Psoas muscle (tissue), 7 donors: ENCODE measurements at regions not wholly inside any gene's neighbourhood (a gene's known extent, or its start where the extent isn't known, plus 50 kb on each side); places are given as distances from the start of the nearest gene placed in this dataset.

Experiments
- ATAC-seq, 4 donors: fragments of 200-7000 bp; cut with Tn5 transposase; one replicate each; pipeline ENCODE4 v1.9.1; 2020; ENCODE audit warnings: moderate library complexity in 3 of 4, mild to moderate bottlenecking in 2 of 4
- DNase-seq, 2 donors: peaks; one replicate each; pipeline ENCODE4 v3.0.0-alpha.2; 2020
- H3K27ac ChIP-seq: fragments of 200-600 bp; one replicate; pipeline ENCODE4 v1.8.0; 2022
- H3K27me3 ChIP-seq, 3 donors: fragments of 200-600 bp in 1 of 3; one replicate each; pipeline versions ENCODE4 v1.6.1 to v1.8.0; 2013 to 2022; ENCODE audit warnings: low read length in 2 of 3, mild to moderate bottlenecking in 2 of 3, moderate library complexity in 1 of 3; ENCODE audit not compliant: insufficient read depth in 3 of 3
- H3K36me3 ChIP-seq, 2 donors: fragments of 200-600 bp in 1 of 2; one replicate each; pipeline versions ENCODE4 v1.6.1 to v1.8.0; 2013 to 2022; ENCODE audit warnings: low read depth in 1 of 2, mild to moderate bottlenecking in 1 of 2, moderate library complexity in 1 of 2; ENCODE audit not compliant: insufficient read depth in 1 of 2
- H3K4me1 ChIP-seq: fragments of 200-600 bp; one replicate; pipeline ENCODE4 v1.8.0; 2022
- H3K4me3 ChIP-seq: fragments of 200-600 bp; one replicate; pipeline ENCODE4 v1.8.0; 2022; ENCODE audit warnings: mild to moderate bottlenecking
- H3K9me3 ChIP-seq: fragments of 200-600 bp; one replicate; pipeline ENCODE4 v1.8.0; 2022
- WGBS, 3 donors: extraction: QIAGEN DNeasy Blood & Tissue Kit; methylation state at CpG; one replicate each; pipeline versions ENCODE4 v1.1.6 to v1.1.7; 2013; 5-methylcytosine and 5-hydroxymethylcytosine counted together
- intact Hi-C, 2 donors: fragments of 100-400 bp; cut with DNase I; formaldehyde crosslinking; loops; one replicate each; pipeline versions ENCODE4 v1.11.0 to v1.14.2; 2022
- TF ChIP-seq, protein P1 (sequence below): fragments of 200-600 bp; IDR thresholded peaks from one replicate; pipeline ENCODE4 v1.8.0; 2022; ENCODE audit warnings: antibody characterized with exemption
- donor health status: healthy with polysubstance abuse.
- donor health status: DM: no; HTN: no; CAD: no; lungs with moderate emphysema.
- donor health status: Bipolar disorder and iron deficiency.
- donor health status: healthy.
- donor health status: DM: yes; HTN: yes; CAD: no.
- donor health status: DM: no; HTN: no; CAD: no.
- donor health status: DM: yes; HTN: yes; CAD: no.

DNA sequence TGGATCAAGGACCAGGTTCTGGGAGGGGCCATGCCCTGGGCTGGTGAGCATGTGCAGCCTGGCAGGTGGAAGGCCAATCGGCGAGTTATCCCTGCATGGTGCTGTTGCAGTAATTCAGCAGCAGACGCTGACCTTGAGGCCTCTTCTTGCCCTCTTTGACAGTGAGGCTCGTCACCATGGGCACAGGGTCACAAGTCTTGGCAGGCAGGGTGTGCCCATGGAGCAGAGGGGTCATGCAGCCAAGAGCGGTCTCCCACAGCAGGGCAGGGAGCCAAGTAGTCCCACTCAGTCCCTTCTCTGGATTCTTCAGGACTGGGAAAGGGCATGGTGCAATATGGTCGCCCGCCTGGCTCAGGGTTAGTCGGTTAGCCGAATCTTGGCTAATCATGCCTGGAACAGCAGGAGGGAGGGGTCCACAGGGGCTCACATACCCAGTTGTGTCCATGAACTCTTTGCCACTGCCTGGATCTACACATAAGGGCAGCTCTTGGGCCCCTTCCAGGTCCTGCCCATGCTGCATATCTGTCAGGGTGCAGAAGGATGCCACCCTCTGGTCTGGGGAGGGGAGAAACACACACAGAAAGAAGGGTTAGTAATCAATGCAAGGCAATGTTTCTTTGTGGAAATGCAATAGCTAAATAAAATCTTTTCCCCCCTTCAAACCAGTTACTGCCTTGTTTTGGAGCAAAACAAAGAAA, 226.8 kb downstream of the SIPA1L2 start:
- WGBS, 3 donors = 96 to 97% (median 97%) methylated on average over 9 of the region's 9 CpGs
- TF ChIP-seq, protein P1, sequence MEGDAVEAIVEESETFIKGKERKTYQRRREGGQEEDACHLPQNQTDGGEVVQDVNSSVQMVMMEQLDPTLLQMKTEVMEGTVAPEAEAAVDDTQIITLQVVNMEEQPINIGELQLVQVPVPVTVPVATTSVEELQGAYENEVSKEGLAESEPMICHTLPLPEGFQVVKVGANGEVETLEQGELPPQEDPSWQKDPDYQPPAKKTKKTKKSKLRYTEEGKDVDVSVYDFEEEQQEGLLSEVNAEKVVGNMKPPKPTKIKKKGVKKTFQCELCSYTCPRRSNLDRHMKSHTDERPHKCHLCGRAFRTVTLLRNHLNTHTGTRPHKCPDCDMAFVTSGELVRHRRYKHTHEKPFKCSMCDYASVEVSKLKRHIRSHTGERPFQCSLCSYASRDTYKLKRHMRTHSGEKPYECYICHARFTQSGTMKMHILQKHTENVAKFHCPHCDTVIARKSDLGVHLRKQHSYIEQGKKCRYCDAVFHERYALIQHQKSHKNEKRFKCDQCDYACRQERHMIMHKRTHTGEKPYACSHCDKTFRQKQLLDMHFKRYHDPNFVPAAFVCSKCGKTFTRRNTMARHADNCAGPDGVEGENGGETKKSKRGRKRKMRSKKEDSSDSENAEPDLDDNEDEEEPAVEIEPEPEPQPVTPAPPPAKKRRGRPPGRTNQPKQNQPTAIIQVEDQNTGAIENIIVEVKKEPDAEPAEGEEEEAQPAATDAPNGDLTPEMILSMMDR = no peak
- ATAC-seq (no peak), DNase-seq (no peak)
- Histone ChIP-seq H3K4me1 (no peaks in the 10 kb centered on the region), H3K27me3 (no peaks in the 10 kb centered on the region), H3K27ac (no peak overlapping the region), H3K36me3 (peaks cover 0 to 38% of the 10 kb centered on the region in 2 donors), H3K9me3 (no peaks in the 10 kb centered on the region), H3K4me3 (no peak overlapping the region)
- intact Hi-C loops = no loop called here

DNA sequence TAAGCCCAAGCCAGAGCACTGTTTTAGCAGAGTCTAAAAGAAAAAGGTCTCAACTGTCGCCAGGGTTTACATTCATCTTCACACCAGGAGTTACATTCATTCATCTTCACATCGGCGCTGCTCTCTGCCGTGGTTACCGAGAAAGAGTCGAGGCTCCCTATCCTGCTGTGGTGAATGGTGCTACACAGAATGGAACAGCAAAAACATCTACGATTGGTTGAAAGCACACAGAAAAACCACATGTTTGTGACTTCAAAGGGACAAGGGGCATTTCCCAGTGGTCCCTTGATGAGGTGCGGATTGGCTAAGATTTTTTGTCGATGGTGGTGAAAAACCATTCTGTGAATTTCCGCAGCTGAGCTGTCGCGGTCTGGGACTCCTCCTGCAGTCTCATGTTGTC, 231.1 kb downstream of the SIPA1L2 start:
- WGBS, 3 donors = 95 to 98% (median 97%) methylated on average over 12 of the region's 12 CpGs
- peaks cover 0 to 46% of the 10 kb centered on the region in 2 donors for H3K36me3 ChIP-seq

DNA sequence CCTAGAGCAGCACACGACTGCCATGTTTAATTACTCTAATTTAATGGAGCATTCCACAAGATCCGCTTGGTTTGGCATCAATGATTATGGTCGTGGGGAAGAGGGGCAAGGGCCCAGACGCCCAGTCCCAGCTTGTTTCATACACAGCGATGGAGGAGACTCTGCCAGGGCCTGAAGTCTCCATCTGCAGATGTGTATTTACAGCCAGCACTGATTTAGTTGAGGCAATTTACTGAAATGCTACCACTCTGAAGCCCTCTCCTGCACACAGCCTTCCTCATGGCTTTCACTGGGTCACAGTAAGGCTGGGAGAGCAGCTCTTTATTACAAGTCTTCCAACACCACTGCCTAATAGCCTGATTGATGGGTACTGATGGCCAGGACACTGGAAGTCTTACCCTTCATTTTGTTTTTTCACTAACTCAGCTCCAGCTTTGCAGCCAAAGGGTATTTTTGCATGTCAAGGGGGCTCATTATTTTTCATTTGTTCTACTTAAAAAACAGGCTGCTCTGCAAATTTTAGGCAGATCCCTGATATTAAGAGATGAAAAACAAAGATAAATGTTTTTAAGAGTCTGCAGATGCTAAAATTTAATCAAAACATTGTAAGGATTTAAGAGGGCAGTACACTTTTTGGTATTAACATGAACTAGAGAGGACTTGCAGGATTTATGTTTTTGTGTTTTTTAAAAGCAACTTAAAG, 236.3 kb downstream of the SIPA1L2 start:
- Histone ChIP-seq H3K36me3 (peaks cover 0 to 12% of the 10 kb centered on the region in 2 donors), H3K9me3 (no peaks in the 10 kb centered on the region), H3K27me3 (no peaks in the 10 kb centered on the region), H3K27ac (no peak overlapping the region), H3K4me1 (no peaks in the 10 kb centered on the region), H3K4me3 (no peak overlapping the region)
- TF ChIP-seq, protein P1 = no peak
- DNase-seq (no peak), ATAC-seq (peak in 1 of 4 donors; percentile 29)
- 38 to 52% (median 47%) methylated on average over 5 of the region's 5 CpGs for whole genome bisulfite sequencing, 3 donors
- intact Hi-C loops = no loop called here

More for the DNA sequence above, 231.1 kb downstream of the SIPA1L2 start:
- Histone ChIP-seq H3K4me1 (no peaks in the 10 kb centered on the region), H3K4me3 (no peak overlapping the region), H3K27me3 (no peaks in the 10 kb centered on the region), H3K27ac (no peak overlapping the region), H3K9me3 (no peaks in the 10 kb centered on the region)
- intact Hi-C loops = no loop called here
- DNase-seq = no peak
- TF ChIP-seq, protein P1 = no peak
- no peak for ATAC-seq

DNA sequence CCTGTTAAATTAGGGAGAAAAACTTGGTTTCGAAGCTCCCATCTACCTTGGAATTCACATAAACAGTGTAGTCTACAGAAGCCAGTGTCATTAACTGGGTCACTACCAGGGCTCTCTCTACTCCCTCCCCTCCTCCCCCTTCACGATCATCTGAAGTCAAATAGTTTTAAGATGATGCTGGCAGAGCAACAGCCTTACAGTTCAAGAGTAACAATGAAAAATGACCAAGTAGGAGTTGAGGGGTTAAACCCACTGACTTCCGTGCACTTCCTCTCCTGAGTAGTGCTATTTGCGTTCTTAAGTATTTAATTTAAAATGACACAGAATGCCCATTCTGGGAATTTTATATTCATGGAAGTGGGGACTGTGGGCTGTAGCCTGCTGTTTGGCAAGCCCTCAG, 236.9 kb downstream of the SIPA1L2 start:
- peak in 1 of 4 donors; percentile 33 for ATAC-seq

More for the DNA sequence above, 236.9 kb downstream of the SIPA1L2 start:
- intact Hi-C loops = no loop called here
- Histone ChIP-seq H3K27me3 (no peaks in the 10 kb centered on the region), H3K36me3 (peaks cover 0 to 6% of the 10 kb centered on the region in 2 donors), H3K9me3 (no peaks in the 10 kb centered on the region), H3K27ac (no peak overlapping the region), H3K4me1 (no peaks in the 10 kb centered on the region), H3K4me3 (no peak overlapping the region)
- WGBS, 3 donors = 38 to 48% (median 43%) methylated on average over 4 of the region's 4 CpGs
- DNase-seq = no peak
- TF ChIP-seq, protein P1 = no peak
